ACC112 (cell line): ENCODE measurements at regions not wholly inside any gene's neighbourhood (a gene's known extent, or its start where the extent isn't known, plus 50 kb on each side); places are given as distances from the start of the nearest gene placed in this dataset.
A peak's percentile ranks its signal among the peaks of the same experiment; 100 is the strongest.

ENCODE experiments used
- H2AFZ ChIP-seq: fragments of 200-600 bp; sonication (generic); one replicate; pipeline ENCODE4 v1.6.0; 2017; ENCODE audit warnings: antibody characterized with exemption, low read length; ENCODE audit not compliant: unreplicated experiment
- H3K27ac ChIP-seq: fragments of 200-600 bp; sonication (generic); 2 replicates; pipeline ENCODE4 v1.5.1; 2014; ENCODE audit warnings: low read depth, mild to moderate bottlenecking, antibody characterized with exemption, low read length, moderate library complexity
- H3K27me3 ChIP-seq: fragments of 200-600 bp; sonication (generic); 2 replicates; pipeline ENCODE4 v1.6.1; 2014; ENCODE audit warnings: mild to moderate bottlenecking, antibody characterized with exemption, low read length, moderate library complexity, mixed read lengths; ENCODE audit not compliant: insufficient read depth
- H3K36me3 ChIP-seq: fragments of 200-600 bp; sonication (generic); 2 replicates; pipeline ENCODE4 v1.6.1; 2016; ENCODE audit warnings: mild to moderate bottlenecking, antibody characterized with exemption, low read length, moderate library complexity, mixed read lengths; ENCODE audit not compliant: insufficient read depth
- H3K4me1 ChIP-seq: fragments of 200-600 bp; sonication (generic); one replicate; pipeline ENCODE4 v1.6.1; 2016; ENCODE audit warnings: low read length, mixed read lengths; ENCODE audit not compliant: insufficient read depth, unreplicated experiment, control insufficient read depth
- H3K4me3 ChIP-seq: fragments of 200-600 bp; sonication (generic); 2 replicates; pipeline ENCODE4 v1.5.1; 2014; ENCODE audit warnings: mild to moderate bottlenecking, low read depth, low read length
- H3K79me2 ChIP-seq: fragments of 200-600 bp; sonication (generic); one replicate; pipeline ENCODE4 v1.6.0; 2016; ENCODE audit warnings: low read length; ENCODE audit not compliant: control insufficient read depth, unreplicated experiment, insufficient read depth

DNA sequence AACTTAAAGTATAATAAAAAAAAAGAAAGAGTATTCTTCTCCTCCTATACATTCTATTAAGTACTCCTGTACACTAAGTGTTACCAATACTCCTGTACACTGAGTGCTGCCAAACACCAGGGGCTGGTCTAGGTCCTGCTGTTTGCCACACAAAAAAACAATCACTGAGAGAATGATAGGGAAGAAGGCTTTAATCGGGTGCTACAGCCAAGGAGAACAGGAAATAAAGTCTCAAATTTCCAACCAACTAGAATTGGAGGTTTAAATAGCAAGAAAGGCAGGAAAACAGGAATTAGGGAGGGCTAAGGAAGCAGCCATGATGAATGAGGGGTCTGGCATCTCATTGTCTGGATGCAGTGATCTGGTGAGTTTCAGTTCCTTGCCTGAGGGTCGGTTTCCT lies 239.8 kb downstream of the ZNF674 start:
- Histone ChIP-seq H3K27me3 (no peaks in the 10 kb centered on the region), H2AFZ (no peak overlapping the region), H3K4me1 (no peaks in the 10 kb centered on the region), H3K79me2 (no peaks in the 10 kb centered on the region), H3K36me3 (no peaks in the 10 kb centered on the region), H3K4me3 (no peak overlapping the region), H3K27ac (no peak overlapping the region)

GRCh38 chrX:46301903-46302302 lies 243.3 kb downstream of the ZNF674 start:
- Histone ChIP-seq H3K79me2 (no peaks in the 10 kb centered on the region), H3K4me3 (no peak overlapping the region), H3K4me1 (no peaks in the 10 kb centered on the region)

GRCh38 chrX:46298821-46299220 lies 246.4 kb downstream of the ZNF674 start:
- H3K27me3 ChIP-seq, result no peaks in the 10 kb centered on the region
- no peak overlapping the region for H3K27ac ChIP-seq
- H3K36me3 ChIP-seq, result no peaks in the 10 kb centered on the region
- no peak overlapping the region for H3K4me3 ChIP-seq
- no peaks in the 10 kb centered on the region for H3K4me1 ChIP-seq
- H3K79me2 ChIP-seq, result no peaks in the 10 kb centered on the region
- H2AFZ ChIP-seq, result no peak overlapping the region

More at GRCh38 chrX:46301903-46302302, 243.3 kb downstream of the ZNF674 start:
- H2AFZ ChIP-seq, result no peak overlapping the region
- H3K27me3 ChIP-seq, result no peaks in the 10 kb centered on the region
- no peaks in the 10 kb centered on the region for H3K36me3 ChIP-seq
- H3K27ac ChIP-seq, result no peak overlapping the region

- Histone ChIP-seq H3K4me1 (no peaks in the 10 kb centered on the region), H3K79me2 (no peaks in the 10 kb centered on the region), H2AFZ (no peak overlapping the region), H3K36me3 (no peaks in the 10 kb centered on the region), H3K27ac (no peak overlapping the region), H3K27me3 (no peaks in the 10 kb centered on the region), H3K4me3 (no peak overlapping the region)
Measured at GRCh38 chrX:46295963-46296362, 249.3 kb downstream of the ZNF674 start.

GRCh38 chrX:46294234-46294633 lies 251.0 kb downstream of the ZNF674 start:
- no peaks in the 10 kb centered on the region for H3K79me2 ChIP-seq
- H3K4me3 ChIP-seq, result no peak overlapping the region
- H3K4me1 ChIP-seq, result no peaks in the 10 kb centered on the region
- H2AFZ ChIP-seq, result no peak overlapping the region
- no peaks in the 10 kb centered on the region for H3K27me3 ChIP-seq
- no peaks in the 10 kb centered on the region for H3K36me3 ChIP-seq
- no peak overlapping the region for H3K27ac ChIP-seq

DNA sequence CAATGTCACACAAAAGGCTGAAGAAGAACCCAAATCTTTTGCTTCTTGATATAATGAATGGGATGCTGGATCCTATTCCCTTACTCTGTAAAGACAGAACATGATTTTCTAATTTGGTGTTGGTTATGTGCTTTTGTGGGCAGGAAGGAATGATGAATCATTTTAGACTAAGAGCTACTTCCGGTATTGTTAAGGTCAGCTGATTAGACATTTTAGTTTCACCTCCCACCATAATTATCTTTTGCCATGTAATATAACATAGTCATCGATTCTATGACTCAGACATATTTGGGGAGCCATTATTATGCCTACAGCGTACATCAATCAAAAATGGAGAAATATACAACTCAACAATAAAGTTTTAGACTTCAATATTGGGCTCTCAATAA lies 265.3 kb downstream of the ZNF674 start:
- Histone ChIP-seq H3K4me1 (peaks cover 18% of the 10 kb centered on the region), H3K27me3 (no peaks in the 10 kb centered on the region), H2AFZ (peak overlapping the region; percentile 60), H3K79me2 (no peaks in the 10 kb centered on the region), H3K36me3 (no peaks in the 10 kb centered on the region), H3K27ac (peak overlapping the region; percentile 69), H3K4me3 (no peak overlapping the region)

DNA sequence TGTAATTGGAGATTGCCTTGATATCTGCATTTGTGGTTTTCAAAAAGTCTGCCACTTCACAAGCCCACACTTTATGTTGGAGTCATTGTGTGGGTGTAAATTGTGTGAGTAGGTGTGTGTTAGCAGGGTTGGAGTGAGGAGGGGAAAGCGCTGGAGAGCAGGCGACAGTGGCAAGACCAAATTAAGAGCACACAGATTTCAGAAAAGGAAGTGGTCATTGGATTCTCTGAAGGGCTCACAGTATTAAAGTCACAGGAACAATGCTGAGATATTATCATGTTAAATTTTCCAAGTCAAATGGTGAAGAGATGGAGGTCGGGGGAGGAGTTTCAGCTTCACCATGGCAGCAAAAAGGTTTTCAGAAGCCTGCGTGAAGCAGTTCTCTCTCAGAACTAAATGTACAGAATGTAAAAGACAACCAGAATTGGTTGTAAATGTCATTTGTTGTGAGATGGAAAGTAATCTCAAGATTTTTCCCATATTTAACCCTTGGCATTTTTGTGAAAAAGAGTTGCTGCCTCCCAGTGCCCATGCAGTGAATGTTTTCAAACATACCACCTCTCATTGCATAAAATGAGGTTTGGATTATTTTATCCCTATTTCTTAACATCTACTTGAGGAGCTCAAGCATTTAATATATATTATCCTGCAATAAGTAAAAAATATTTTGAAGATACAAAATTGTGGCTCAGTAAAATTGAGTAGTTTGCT lies 265.9 kb downstream of the ZNF674 start:
- no peaks in the 10 kb centered on the region for H3K36me3 ChIP-seq
- H3K4me3 ChIP-seq, result no peak overlapping the region
- peak overlapping the region; percentile 87 for H2AFZ ChIP-seq
- peaks cover 18% of the 10 kb centered on the region for H3K4me1 ChIP-seq
- peak overlapping the region; percentile 69 for H3K27ac ChIP-seq
- H3K79me2 ChIP-seq, result no peaks in the 10 kb centered on the region
- no peaks in the 10 kb centered on the region for H3K27me3 ChIP-seq

DNA sequence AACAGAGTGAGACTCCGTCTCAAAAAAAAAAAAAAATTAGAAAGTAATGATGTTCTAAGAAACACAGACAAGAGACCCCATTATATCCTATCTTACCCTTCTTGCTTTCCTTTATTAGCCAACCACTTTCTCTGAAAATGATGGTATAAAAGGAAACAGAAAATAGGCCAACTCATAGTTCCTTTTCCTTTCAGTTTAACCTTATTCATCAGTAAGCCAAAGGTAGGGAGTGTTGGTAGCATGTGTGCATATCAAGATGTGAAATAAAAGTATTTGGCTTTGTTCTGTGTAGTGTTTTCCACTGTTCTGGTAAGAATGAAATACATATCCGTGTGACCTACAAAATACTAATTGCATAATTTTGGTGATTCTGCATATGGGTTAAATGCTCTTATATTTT lies 266.6 kb downstream of the ZNF674 start:
- Histone ChIP-seq H3K79me2 (no peaks in the 10 kb centered on the region), H3K27ac (no peak overlapping the region), H3K36me3 (no peaks in the 10 kb centered on the region), H2AFZ (no peak overlapping the region), H3K4me3 (no peak overlapping the region), H3K4me1 (peaks cover 18% of the 10 kb centered on the region), H3K27me3 (no peaks in the 10 kb centered on the region)

GRCh38 chrX:46268412-46268811 lies 276.8 kb downstream of the ZNF674 start:
- H2AFZ ChIP-seq, result no peak overlapping the region
- peaks cover 4% of the 10 kb centered on the region for H3K4me1 ChIP-seq
- no peaks in the 10 kb centered on the region for H3K27me3 ChIP-seq
- H3K4me3 ChIP-seq, result no peak overlapping the region
- no peak overlapping the region for H3K27ac ChIP-seq
- H3K36me3 ChIP-seq, result no peaks in the 10 kb centered on the region
- no peaks in the 10 kb centered on the region for H3K79me2 ChIP-seq

DNA sequence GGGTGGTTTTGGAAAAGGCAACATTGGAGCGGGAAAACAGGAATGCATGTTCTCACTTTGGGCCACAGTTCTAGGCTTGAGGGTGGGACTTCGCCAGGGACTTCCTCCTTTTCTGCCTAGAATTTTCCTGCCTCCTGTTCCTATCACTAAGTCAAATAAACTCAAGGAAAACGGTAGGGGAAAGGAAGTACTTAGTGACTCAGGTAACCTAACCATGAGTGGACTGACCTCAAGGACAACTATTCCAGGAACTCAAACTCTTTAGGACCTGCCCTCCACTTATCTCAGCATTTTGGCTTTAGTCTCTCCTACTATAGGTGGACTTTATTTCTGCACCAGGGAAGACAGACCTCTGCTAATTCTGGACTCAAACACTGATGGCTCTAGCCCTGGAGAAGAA lies 281.7 kb downstream of the ZNF674 start:
- Histone ChIP-seq H2AFZ (no peak overlapping the region), H3K27ac (no peak overlapping the region), H3K27me3 (no peaks in the 10 kb centered on the region), H3K4me3 (no peak overlapping the region), H3K36me3 (no peaks in the 10 kb centered on the region), H3K4me1 (peaks cover under 1% of the 10 kb centered on the region), H3K79me2 (no peaks in the 10 kb centered on the region)

DNA sequence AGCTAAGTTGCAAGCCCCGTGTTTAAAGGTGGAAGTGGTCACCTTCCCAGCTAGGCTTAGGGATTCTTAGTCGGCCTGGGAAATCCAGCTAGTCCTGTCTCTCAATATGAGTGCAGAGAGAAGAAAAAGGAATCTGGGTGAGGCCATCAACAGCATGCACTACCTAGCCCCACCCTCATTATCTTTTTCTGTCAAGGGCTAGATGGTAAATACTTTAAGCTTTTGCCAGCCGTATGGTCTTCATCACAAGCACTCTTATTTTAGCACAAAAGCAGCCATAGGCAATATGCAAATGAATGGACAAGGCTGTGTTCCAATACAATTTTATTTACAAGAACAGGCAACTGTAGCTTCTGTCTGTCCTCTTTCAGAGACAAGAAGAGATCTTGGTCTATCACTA lies 282.9 kb downstream of the ZNF674 start:
- no peaks in the 10 kb centered on the region for H3K4me1 ChIP-seq
- H3K36me3 ChIP-seq, result no peaks in the 10 kb centered on the region
- H3K79me2 ChIP-seq, result no peaks in the 10 kb centered on the region
- H3K4me3 ChIP-seq, result no peak overlapping the region
- no peaks in the 10 kb centered on the region for H3K27me3 ChIP-seq
- H3K27ac ChIP-seq, result no peak overlapping the region
- no peak overlapping the region for H2AFZ ChIP-seq
